ENCODE measurements at regions not wholly inside any gene's neighbourhood (a gene's known extent, or its start where the extent isn't known, plus 50 kb on each side); places are given as distances from the start of the nearest gene placed in this dataset.
"Not testable (repeated sequence)": the region's sequence is repeated elsewhere in the genome, so short reads cannot be mapped to it uniquely, and the experiment has no call there.

DNA sequence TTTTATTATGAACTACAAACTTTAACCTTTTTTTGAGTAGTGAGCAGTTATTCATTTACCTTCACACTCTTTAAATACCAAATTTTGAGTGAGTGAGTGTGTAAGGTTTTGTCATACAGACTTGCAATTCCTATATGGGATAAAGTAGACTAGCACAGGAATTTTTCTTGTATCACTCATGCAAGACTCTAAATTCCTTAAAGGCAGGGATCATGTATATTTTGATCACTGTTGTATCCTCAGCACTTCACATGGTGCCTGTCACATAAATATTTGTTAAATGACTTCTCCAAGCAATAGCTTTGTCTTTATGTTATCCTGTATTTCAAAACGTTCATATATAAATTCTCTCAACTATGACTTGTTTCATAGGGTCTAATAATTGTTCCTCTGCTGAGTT is 119.1 kb upstream of the NBPF19 start:
- DNase-seq (ENCODE audit: low read depth), result not testable (repeated sequence)

DNA sequence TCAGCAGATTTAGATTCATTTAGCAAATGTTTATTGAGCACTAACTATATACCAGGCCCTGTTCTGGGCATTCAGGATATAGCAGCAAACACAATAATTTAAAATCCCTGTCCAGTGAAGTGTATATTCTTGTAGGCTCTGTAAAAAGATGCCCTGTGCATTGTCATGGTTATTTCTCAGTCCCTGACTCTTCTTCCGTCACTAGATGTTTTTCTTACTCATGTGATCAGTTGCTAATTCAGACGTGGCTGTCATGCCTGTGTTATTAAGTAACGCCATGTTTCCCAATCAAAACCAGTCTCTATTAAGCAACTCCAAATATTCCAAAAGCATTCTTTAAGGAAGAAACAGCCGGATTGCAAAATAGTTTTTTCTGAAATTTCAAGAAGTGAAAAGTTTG is 118.7 kb upstream of the NBPF19 start:
- not testable (repeated sequence) for DNase-seq (ENCODE audit: low read depth)

DNA sequence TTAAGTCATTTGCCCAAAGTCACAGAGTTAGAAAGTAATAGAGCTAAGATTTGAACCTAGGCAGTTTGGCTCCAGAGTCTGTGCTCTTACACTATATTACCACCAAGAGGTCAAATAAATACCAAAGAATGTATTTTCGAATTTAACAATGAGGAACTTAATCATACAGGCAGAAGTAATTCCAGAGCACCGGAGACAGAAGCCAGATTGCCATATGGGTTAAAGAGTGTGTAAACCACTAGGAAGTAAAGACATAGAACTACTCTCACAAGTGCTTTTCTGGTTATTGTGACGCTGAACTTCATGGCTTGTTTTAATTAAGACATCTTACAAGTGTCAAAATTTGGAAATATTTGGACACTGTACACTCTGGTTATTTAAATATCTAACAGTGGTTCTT is 114.5 kb upstream of the NBPF19 start:
- not testable (repeated sequence) for DNase-seq (ENCODE audit: low read depth)

DNA sequence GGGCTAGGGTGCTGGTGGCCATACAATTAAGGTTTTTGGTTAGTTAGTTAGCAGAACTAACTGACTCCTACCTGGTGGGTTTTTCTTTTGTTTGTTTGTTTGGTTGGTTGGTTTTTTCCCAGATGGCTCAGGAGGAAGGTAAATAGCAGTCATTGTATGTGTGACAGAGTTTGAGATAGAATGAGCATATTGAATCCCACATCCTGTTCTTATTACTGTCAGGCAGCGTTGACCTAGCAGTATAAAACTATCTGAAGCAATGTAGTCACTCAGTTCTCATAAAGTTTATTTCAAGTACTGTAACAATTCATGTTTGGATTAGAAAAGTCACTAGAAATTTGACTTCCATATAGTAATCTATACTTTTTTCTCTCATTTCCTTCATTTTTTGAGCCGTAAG is 113.5 kb upstream of the NBPF19 start:
- DNase-seq (ENCODE audit: low read depth), result not testable (repeated sequence)

DNA sequence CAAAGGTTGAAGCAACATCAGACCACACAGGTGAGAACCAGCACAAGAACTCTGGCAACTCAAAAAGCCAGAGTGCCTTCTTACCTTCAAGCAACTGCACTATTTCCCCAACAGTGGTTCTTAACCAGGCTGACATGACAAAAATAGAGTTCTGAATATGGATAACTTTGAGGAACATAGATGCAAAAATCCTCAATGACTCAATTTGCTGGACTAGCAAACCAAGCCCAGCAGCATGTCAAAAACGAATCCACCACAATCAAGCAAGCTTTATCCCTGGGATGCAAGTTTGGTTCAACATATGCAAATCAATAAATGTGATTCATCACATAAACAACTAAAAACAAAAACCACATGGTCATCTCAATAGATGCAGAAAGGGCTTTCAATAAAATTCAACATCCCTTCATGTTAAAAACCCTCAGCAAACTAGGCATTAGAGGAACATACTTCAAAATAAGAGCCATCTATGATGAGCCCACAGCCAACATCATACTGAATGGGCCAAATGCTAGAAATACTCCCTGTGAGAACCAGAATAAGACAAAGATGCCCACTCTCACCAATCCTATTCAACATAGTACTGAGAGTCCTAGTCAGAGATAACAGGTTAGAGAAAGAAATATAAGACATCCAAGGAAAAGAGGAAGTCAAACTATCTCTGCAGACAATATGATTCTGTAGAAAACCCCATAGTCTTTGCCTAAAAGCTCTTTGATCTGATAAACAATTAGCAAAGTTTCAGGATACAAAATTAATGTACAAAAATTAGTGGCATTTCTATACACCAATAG is 110.5 kb upstream of the NBPF19 start:
- DNase-seq (ENCODE audit: low read depth), result not testable (repeated sequence)

DNA sequence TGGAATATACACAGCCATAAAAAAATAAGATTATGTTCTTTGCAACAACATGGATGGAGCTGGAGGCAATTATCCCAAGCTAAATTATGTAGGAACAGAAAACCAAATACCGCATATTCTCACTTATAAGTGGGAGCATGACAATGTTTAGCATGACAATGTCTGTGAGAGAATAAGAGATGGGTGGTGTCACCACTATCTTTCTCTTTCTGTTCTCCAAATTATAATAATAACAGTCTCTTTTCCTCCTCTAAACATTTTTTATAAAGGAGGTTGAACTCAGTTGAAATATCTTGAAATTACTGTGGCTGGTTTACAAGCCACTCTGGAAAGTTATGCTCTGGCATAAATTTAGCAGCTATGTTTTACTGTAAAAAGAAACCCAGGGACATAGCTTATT is 108.4 kb upstream of the NBPF19 start:
- DNase-seq (ENCODE audit: low read depth), result not testable (repeated sequence)

DNA sequence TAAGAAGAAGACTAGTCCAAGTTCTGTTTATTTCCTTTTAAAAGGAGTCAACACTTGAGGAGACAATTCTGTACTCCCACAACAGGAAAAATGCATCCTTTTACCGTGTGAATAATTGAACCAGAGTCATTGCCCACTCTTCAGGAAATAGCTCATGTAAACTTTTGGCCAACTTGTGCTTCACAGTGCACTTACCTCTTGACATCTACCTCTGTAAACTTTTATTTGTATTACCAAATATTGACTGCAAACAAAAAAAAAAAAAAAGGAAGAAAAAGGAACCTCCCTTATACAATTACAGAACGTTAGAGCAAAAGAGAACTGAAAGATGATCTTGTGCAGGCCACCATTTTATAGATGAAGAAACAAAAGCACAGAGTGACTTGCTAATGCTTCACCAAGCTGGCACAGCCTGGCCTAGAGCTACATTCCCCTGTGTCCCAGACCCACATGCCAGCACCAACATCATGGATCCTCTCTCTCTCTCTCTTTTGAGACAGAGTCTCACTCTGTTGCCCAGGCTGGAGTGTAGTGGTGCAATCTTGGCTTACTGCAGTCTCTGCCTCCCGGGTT is 107.3 kb upstream of the NBPF19 start:
- DNase-seq (ENCODE audit: low read depth), result not testable (repeated sequence)

DNA sequence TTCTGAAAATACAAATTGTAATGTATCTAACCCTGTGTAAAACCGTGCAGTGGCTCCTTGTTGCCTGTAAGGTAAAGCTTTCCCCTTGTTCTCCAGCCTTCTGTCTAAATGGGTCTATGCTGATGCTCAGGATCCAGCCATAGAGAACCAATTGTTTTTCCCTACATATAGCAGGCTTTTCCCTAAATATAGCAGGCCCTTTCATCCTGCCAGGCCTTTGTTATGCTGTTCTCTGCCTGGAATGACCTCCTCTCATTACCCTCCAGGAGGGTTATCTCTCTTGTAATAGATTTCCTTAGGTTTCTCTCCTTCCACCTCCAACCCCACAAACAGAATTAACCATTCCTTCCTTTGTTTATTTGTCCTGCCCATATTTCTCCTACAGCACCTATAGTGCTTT is 106.5 kb upstream of the NBPF19 start:
- DNase-seq (ENCODE audit: low read depth), result not testable (repeated sequence)

DNA sequence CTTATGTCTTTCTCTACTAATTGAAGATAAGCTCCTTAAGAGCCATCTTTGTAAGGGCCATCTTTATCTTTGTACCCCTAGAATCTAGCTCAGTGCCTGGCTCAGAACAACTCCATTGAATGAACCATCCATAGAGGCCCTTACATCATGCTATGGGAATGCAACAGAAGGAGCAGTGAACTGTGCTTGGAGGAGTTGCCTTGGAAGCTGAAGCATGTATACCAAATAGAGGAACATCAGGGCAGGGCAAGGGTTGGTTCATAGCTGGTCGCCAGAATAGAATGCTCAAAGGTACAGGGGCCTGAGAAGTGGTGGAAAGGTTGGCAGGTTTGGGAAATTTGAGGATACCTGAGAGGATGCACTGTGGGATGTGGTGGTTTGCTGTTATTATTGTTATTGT is 105.8 kb upstream of the NBPF19 start:
- DNase-seq (ENCODE audit: low read depth), result not testable (repeated sequence)

DNA sequence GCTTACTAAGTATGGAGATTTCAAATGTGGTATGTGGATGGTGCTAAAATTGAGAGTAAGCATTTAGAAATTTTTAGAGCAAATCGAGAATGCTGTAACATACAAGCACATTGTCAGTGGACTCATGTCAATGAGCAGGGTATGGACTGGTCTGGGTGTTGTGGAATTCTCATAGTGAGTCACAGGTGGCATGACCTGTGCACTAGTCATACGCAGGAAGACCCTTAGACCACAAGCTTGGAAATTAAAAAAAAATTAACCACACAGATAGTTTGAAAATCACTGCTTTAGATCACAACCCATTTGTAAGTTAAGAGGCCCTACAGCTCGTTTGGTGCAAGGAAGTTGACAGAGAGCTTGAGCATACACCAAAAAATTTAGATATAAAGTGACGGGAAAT is 102.9 kb upstream of the NBPF19 start:
- DNase-seq (ENCODE audit: low read depth), result not testable (repeated sequence)

DNA sequence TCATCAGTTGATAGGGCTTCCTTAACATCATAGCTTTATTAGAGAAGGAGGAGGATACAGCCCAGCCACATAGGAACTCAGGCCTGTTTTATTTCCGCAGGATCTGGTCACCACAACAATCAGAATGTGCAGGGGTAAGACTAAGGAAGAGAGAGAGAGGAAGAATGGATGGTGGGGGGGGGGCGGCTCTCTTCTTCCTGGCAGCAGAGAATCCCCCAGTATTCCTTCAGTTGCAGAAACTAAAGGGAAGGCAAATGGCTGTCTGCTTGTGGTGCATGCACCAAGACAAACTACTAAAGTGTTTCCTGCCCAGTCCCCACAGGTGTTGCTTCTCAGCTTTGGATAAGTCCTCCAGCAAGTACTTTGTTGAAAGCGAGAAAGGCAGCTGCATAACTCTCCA is 96.4 kb upstream of the NBPF19 start:
- DNase-seq (ENCODE audit: low read depth), result peak; percentile 9

DNA sequence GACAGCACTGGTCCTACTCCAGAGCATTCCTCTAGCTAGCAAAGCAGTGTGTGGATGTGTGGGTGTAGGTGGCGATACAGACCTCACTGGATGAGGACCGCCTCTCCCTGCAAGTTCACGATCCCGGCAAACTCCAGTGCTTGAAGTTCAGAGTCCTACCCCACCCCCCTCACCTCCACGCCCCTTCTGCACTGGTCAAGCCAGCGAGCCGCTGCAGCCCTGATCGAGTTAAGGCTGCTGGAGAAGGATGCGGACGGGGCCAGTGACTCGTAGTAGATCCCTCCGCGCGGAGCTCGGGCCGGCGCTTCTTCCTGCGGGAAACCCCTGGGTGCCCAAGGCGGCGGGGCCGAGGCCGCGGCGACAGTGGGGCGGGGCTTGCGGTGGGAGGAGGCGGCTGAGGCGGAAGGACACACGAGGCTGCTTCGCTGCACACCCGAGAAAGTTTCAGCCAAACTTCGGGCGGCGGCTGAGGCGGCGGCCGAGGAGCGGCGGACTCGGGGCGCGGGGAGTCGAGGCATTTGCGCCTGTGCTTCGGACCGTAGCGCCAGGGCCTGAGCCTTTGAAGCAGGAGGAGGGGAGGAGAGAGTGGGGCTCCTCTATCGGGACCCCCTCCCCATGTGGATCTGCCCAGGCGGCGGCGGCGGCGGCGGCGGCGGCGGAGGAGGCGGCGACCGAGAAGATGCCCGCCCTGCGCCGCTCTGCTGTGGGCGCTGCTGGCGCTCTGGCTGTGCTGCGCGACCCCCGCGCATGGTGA is 84.5 kb upstream of the NBPF19 start:
- DNase-seq (ENCODE audit: low read depth), result peak; percentile 86

DNA sequence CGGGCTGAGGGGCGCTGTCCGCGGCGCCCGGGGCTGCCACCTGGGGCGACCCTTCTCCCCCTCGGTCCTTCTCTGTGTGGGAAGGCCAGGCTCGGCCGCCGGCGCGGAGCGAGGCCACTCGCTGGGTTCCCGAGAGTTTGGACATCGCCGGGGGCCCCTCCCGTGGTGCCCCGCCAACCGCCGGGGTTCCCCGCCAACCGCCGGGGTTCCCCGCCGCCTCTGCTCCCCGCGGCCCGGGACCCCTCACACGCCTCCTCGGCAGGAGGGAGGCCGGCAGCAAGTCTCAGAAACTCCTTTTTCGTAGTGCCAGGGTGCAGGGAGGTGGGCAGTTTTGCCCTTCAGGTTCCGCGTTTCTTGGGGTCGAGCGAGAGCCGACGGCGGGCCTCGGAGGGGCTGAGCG is 83.9 kb upstream of the NBPF19 start:
- not testable (repeated sequence) for DNase-seq (ENCODE audit: low read depth)

DNA sequence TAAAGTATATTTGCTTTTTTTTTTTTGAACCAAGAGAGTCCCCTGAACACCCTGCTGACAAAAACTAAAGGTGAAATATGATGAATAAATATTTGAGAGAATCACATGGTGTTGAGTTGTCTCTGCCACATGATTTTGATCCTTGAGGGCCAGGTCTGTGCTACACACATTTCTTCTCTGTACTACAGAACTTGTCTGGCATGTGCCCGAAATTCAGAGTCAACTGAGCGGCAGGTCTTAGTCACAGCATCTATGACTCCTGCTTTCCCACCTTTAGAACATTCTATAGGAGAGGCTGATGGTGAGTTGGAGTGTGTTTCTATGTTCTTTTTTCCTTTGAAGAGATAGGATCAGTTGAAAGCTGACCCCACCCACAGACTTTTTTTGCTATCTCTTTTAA is 79.0 kb upstream of the NBPF19 start:
- DNase-seq (ENCODE audit: low read depth), result not testable (repeated sequence)

DNA sequence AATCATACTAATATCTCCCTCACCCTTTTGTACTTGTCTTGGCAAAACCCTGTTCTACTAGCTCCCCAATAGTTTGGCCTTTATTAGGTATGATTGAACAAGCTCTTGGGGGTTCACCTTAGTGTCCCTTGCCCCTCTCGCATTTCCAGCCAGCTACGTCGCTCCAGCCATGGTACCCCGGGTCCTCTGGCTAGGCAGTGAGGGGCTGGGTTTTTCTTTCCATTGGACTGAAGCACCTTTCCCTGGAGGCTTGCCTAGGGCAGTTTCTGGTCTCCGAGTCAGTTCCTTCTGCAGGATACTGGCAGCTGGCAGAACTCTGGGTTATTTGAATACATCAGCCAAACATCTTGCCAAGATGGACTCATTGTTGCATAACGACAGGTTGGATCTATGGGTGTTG is 76.3 kb upstream of the NBPF19 start:
- not testable (repeated sequence) for DNase-seq (ENCODE audit: low read depth)

DNA sequence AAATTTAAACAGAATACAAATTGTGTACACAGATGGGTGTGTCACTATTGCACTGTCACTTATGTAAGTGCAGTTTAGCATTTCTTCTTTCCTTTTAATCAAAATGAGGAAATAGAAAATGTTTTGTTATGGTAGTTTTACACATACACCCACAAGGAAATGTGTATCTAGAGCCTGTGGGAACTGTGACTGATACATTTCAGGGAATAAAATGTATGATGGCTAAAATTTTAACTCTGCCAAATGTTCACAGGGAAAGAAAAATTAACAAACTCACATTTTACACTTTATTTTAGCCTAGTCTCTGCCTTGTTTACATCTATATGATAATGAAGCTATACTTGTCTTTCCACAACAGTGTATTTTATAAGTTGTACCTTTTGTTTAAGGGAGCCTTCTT is 66.4 kb upstream of the NBPF19 start:
- not testable (repeated sequence) for DNase-seq (ENCODE audit: low read depth)

DNA sequence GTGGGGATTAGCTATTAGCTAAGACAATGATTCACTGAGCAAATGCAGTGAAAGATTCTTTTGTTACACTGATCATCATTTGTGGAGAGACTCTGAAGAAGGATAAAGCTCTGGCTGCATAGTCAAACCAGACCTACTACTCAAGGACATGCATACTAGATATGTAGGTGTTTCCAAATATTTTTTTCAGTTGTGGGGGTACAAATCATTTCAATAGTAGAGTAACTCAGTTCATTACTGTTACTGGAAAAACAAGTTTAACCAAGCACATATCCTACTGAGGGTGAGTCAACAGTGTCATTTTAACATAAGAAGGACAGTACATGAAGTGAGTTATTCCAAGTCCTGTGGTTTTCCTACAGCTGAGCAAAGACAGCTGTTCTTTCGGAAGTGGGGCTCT is 59.5 kb upstream of the NBPF19 start:
- DNase-seq (ENCODE audit: low read depth), result not testable (repeated sequence)

DNA sequence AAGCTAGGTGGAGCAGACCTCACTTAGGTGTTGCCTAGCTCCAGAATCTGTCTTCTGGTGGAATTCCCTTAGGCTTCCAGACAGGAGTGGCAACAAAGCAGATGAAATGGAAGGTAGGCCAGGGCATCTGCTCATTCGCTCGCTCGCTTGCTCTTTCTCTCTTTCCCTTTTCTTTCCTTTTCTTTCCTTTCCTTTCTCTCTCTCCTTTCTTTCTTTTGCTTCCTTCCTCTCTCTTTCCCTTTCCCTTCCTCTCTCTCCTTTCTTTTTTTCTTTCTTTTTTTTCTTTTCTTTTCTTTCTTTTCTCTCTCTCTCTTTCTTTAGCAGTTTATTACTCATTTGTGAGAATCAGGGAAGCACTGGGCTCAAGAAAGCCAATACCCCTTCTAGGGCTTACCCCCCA is 56.1 kb upstream of the NBPF19 start:
- not testable (repeated sequence) for DNase-seq (ENCODE audit: low read depth)

DNA sequence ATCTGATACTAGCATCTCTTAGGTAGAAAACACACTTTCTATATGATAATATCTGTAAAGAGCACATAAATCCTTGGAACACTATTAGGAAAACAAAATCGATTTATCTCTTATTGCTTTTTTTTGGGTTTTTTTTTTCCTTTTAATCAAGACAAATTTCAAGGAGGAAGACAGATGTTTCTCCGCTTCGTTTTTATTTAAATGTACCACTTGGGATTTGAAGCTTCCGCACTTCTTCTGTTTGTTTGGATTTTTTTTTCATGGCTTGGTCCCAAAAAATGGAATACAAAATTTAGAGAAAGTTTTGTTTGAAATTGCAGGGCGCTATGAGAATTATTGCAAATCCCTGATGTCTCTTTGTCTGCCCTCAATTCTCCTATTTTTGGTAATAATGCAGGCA is 51.7 kb upstream of the NBPF19 start:
- DNase-seq (ENCODE audit: low read depth), result peak; percentile 3

Measured in LHCN-M2 (cell line).